CD14-positive monocyte (primary cell): ENCODE measurements at regions not wholly inside any gene's neighbourhood (a gene's known extent, or its start where the extent isn't known, plus 50 kb on each side); places are given as distances from the start of the nearest gene placed in this dataset.

Experiments used
- DNase-seq, 3 donors: peaks; one replicate each; pipeline ENCODE4 v3.0.0-alpha.2; 2011 to 2022
- H2AFZ ChIP-seq: 2 replicates; pipeline ENCODE4 v1.6.0; 2012; ENCODE audit warnings: mild to moderate bottlenecking, low read depth, low read length, inconsistent platforms; ENCODE audit not compliant: insufficient read depth, poor library complexity, severe bottlenecking
- H3K27ac ChIP-seq, 2 donors: 1 replicate in 1 of 2; 2 replicates in 1 of 2; pipeline ENCODE4 v1.5.1; 2012 to 2013; ENCODE audit warnings: low read length in 2 of 2, control low read depth in 1 of 2, inconsistent platforms in 1 of 2, low read depth in 1 of 2, mild to moderate bottlenecking in 1 of 2
- H3K27me3 ChIP-seq, 2 donors: one replicate each; pipeline versions ENCODE4 v1.6.0 to v1.6.1; 2011 to 2013; ENCODE audit warnings: low read length in 2 of 2; ENCODE audit not compliant: control insufficient read depth in 2 of 2, insufficient read depth in 2 of 2
- H3K36me3 ChIP-seq, 2 donors: replicated peaks in 1 of 2; 1 replicate in 1 of 2; 2 replicates in 1 of 2; pipeline versions ENCODE4 v1.5.1 to v1.6.1; 2012 to 2013; ENCODE audit warnings: low read length in 2 of 2, control low read depth in 1 of 2, inconsistent platforms in 1 of 2, mild to moderate bottlenecking in 1 of 2; ENCODE audit not compliant: insufficient read depth in 2 of 2, control insufficient read depth in 1 of 2
- H3K4me1 ChIP-seq, 2 donors: 1 replicate in 1 of 2; 2 replicates in 1 of 2; pipeline versions ENCODE4 v1.5.1 to v1.6.1; 2012 to 2013; ENCODE audit warnings: low read length in 2 of 2, control low read depth in 1 of 2, inconsistent platforms in 1 of 2, mild to moderate bottlenecking in 1 of 2, moderate library complexity in 1 of 2; ENCODE audit not compliant: insufficient read depth in 2 of 2, control insufficient read depth in 1 of 2
- H3K4me2 ChIP-seq: replicated peaks from 2 replicates; pipeline ENCODE3; 2012; ENCODE audit warnings: low read length, moderate library complexity, mild to moderate bottlenecking; ENCODE audit not compliant: poor library complexity, severe bottlenecking; ENCODE audit errors: extremely low read depth
- H3K4me3 ChIP-seq, 3 experiments: fragments of 200-600 bp in 1 of 3; sonication (generic) in 1 of 3; replicated peaks in 1 of 3; 1 replicate in 2 of 3; 2 replicates in 1 of 3; pipeline ENCODE4 v1.5.1; 2011 to 2013; ENCODE audit warnings: low read length in 3 of 3, mild to moderate bottlenecking in 3 of 3, control low read depth in 2 of 3, low read depth in 2 of 3, inconsistent platforms in 1 of 3, moderate library complexity in 1 of 3
- H3K79me2 ChIP-seq: 2 replicates; pipeline ENCODE4 v1.6.0; 2012; ENCODE audit warnings: mild to moderate bottlenecking, control low read depth, inconsistent platforms, low read length, moderate library complexity; ENCODE audit not compliant: insufficient read depth
- H3K9ac ChIP-seq: 2 replicates; pipeline ENCODE4 v1.6.0; 2017; ENCODE audit warnings: low read length, mild to moderate bottlenecking; ENCODE audit not compliant: insufficient read depth, poor library complexity, severe bottlenecking
- H3K9me3 ChIP-seq, 2 donors: replicated peaks in 1 of 2; 1 replicate in 1 of 2; 2 replicates in 1 of 2; pipeline versions ENCODE4 v1.5.1 to v1.6.1; 2012 to 2013; ENCODE audit warnings: low read length in 2 of 2, control low read depth in 1 of 2; ENCODE audit not compliant: control insufficient read depth in 1 of 2, insufficient read depth in 1 of 2
- H4K20me1 ChIP-seq: 2 replicates; pipeline ENCODE4 v1.6.0; 2012; ENCODE audit warnings: mild to moderate bottlenecking, low read length, control low read depth, moderate library complexity; ENCODE audit not compliant: insufficient read depth
- H3K27ac Mint-ChIP-seq, 7 donors: one replicate each; pipeline ENCODE4 v1.8.0; 2020; ENCODE audit warnings: mild to moderate bottlenecking in 7 of 7, mixed read lengths in 7 of 7, moderate library complexity in 6 of 7, inconsistent platforms in 2 of 7
- H3K27me3 Mint-ChIP-seq, 3 donors: one replicate each; pipeline ENCODE4 v1.8.0; 2021 to 2022; ENCODE audit warnings: low read depth in 3 of 3, mild to moderate bottlenecking in 3 of 3, mixed read lengths in 3 of 3, moderate library complexity in 3 of 3, inconsistent platforms in 1 of 3
- H3K36me3 Mint-ChIP-seq, 2 donors: one replicate each; pipeline ENCODE4 v1.8.0; 2020; ENCODE audit warnings: mixed read lengths in 2 of 2, inconsistent platforms in 1 of 2, mild to moderate bottlenecking in 1 of 2
- H3K4me1 Mint-ChIP-seq: one replicate; pipeline ENCODE4 v1.8.0; 2020; ENCODE audit warnings: mild to moderate bottlenecking, mixed read lengths
- H3K4me3 Mint-ChIP-seq, 2 donors: one replicate each; pipeline ENCODE4 v1.8.0; 2020; ENCODE audit warnings: mild to moderate bottlenecking in 2 of 2, mixed read lengths in 2 of 2, moderate library complexity in 1 of 2
- H3K9me3 Mint-ChIP-seq, 7 donors: one replicate each; pipeline ENCODE4 v1.8.0; 2020 to 2022; ENCODE audit warnings: mixed read lengths in 7 of 7, mild to moderate bottlenecking in 6 of 7, moderate library complexity in 6 of 7, inconsistent platforms in 2 of 7
- WGBS: methylation state at CpG from one replicate; pipeline ENCODE4 v1.1.5; 2013; ENCODE audit warnings: missing lambda C conversion rate; ENCODE audit not compliant: insufficient coverage; 5-methylcytosine and 5-hydroxymethylcytosine counted together
- intact Hi-C, 2 donors: fragments of 100-400 bp; cut with micrococcal nuclease; formaldehyde crosslinking; loops; one replicate each; pipeline versions ENCODE4 v1.15.0 to v1.15.1; 2023
- TF ChIP-seq, protein P1 (sequence below): fragments of 200-600 bp; IDR thresholded peaks from one replicate; pipeline ENCODE4 v1.8.0; 2022; ENCODE audit warnings: antibody characterized with exemption, mild to moderate bottlenecking

- Mint-ChIP-seq H3K4me1 (no peaks in the 10 kb centered on the region), H3K9me3 (peaks cover 0 to 2% (median 0%) of the 10 kb centered on the region in 7 donors), H3K27ac (no peak overlapping the region), H3K4me3 (no peak overlapping the region), H3K27me3 (peaks cover 2 to 11% (median 8%) of the 10 kb centered on the region in 3 donors), H3K36me3 (no peaks in the 10 kb centered on the region)
- H4K20me1 ChIP-seq, result no peaks in the 10 kb centered on the region
- H3K9me3 ChIP-seq, result no peaks in the 10 kb centered on the region
- no peaks in the 10 kb centered on the region for H3K27me3 ChIP-seq
- DNase-seq, result no peak
- H3K79me2 ChIP-seq, result no peaks in the 10 kb centered on the region
- H3K9ac ChIP-seq, result no peak overlapping the region
- no CpG with 5 or more reads among the region's 1 CpG for WGBS
- H3K36me3 ChIP-seq, result no peaks in the 10 kb centered on the region
- TF ChIP-seq, protein P1, sequence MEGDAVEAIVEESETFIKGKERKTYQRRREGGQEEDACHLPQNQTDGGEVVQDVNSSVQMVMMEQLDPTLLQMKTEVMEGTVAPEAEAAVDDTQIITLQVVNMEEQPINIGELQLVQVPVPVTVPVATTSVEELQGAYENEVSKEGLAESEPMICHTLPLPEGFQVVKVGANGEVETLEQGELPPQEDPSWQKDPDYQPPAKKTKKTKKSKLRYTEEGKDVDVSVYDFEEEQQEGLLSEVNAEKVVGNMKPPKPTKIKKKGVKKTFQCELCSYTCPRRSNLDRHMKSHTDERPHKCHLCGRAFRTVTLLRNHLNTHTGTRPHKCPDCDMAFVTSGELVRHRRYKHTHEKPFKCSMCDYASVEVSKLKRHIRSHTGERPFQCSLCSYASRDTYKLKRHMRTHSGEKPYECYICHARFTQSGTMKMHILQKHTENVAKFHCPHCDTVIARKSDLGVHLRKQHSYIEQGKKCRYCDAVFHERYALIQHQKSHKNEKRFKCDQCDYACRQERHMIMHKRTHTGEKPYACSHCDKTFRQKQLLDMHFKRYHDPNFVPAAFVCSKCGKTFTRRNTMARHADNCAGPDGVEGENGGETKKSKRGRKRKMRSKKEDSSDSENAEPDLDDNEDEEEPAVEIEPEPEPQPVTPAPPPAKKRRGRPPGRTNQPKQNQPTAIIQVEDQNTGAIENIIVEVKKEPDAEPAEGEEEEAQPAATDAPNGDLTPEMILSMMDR, result no peak
- intact Hi-C loops, result no loop called here
- no peak overlapping the region for H2AFZ ChIP-seq
- H3K4me2 ChIP-seq, result no peak overlapping the region
- H3K4me1 ChIP-seq, result no peaks in the 10 kb centered on the region
- H3K27ac ChIP-seq, result no peak overlapping the region
- H3K4me3 ChIP-seq, result no peak overlapping the region
These were observed 132.7 kb upstream of the MAP1B start for GRCh38 chr5:71974622-71975021.

- Histone ChIP-seq H3K36me3 (no peaks in the 10 kb centered on the region), H3K79me2 (no peaks in the 10 kb centered on the region), H2AFZ (no peak overlapping the region), H3K4me1 (no peaks in the 10 kb centered on the region), H3K4me3 (no peak overlapping the region), H3K9me3 (no peaks in the 10 kb centered on the region), H4K20me1 (no peaks in the 10 kb centered on the region), H3K27ac (no peak overlapping the region), H3K27me3 (no peaks in the 10 kb centered on the region), H3K4me2 (no peak overlapping the region), H3K9ac (no peak overlapping the region)
- DNase-seq, result no peak
- Mint-ChIP-seq H3K9me3 (peaks cover 0 to 2% (median 0%) of the 10 kb centered on the region in 7 donors), H3K36me3 (no peaks in the 10 kb centered on the region), H3K4me1 (no peaks in the 10 kb centered on the region), H3K27ac (no peak overlapping the region), H3K27me3 (peaks cover 2 to 10% (median 7%) of the 10 kb centered on the region in 3 donors), H3K4me3 (no peak overlapping the region)
- TF ChIP-seq, protein P1, result no peak
- intact Hi-C loops, result no loop called here
- no CpG with 5 or more reads among the region's 3 CpGs for WGBS
These were observed 130.8 kb upstream of the MAP1B start for GRCh38 chr5:71976449-71976848.
